HFFc6 (cell line): ENCODE measurements at regions not wholly inside any gene's neighbourhood (a gene's known extent, or its start where the extent isn't known, plus 50 kb on each side); places are given as distances from the start of the nearest gene placed in this dataset.

Experiments
- DNase-seq: peaks from one replicate; pipeline ENCODE4 v3.0.0-alpha.2; 2018
- H3K27ac Mint-ChIP-seq: 2 replicates; pipeline ENCODE4 v1.8.0; 2020; ENCODE audit warnings: mild to moderate bottlenecking, mixed read lengths
- H3K27me3 Mint-ChIP-seq: 2 replicates; pipeline ENCODE4 v1.8.0; 2021; ENCODE audit warnings: mild to moderate bottlenecking, moderate library complexity, mixed read lengths; ENCODE audit not compliant: insufficient read depth
- H3K36me3 Mint-ChIP-seq: 2 replicates; pipeline ENCODE4 v1.8.0; 2021; ENCODE audit warnings: low read depth, mixed read lengths
- H3K4me1 Mint-ChIP-seq: 2 replicates; pipeline ENCODE4 v1.8.0; 2020; ENCODE audit warnings: low read depth, mixed read lengths
- H3K4me3 Mint-ChIP-seq: 2 replicates; pipeline ENCODE4 v1.8.0; 2020; ENCODE audit warnings: mild to moderate bottlenecking, moderate library complexity, mixed read lengths
- H3K9me3 Mint-ChIP-seq: 2 replicates; pipeline ENCODE4 v1.8.0; 2020; ENCODE audit warnings: mild to moderate bottlenecking, mixed read lengths
- CTCF ChIP-seq: fragments of 200-600 bp; sonication (generic); IDR thresholded peaks from 2 replicates; pipeline ENCODE4 v1.5.0; 2021; ENCODE audit warnings: antibody characterized with exemption, mild to moderate bottlenecking

- no peak for DNase-seq
- H3K9me3 Mint-ChIP-seq: peaks cover 10% of the 10 kb centered on the region
- no peaks in the 10 kb centered on the region for H3K36me3 Mint-ChIP-seq
- H3K27ac Mint-ChIP-seq: no peak overlapping the region
- TF ChIP-seq CTCF: no peak
- no peaks in the 10 kb centered on the region; the same call in none of the 2 replicates for H3K27me3 Mint-ChIP-seq
- H3K4me1 Mint-ChIP-seq: no peaks in the 10 kb centered on the region
- H3K4me3 Mint-ChIP-seq: no peak overlapping the region
These were observed 252.4 kb downstream of the KCNC2 start for GRCh38 chr12:74957231-74957630.

GRCh38 chr12:74957634-74958033, 252.0 kb downstream of the KCNC2 start:
- no peaks in the 10 kb centered on the region for H3K36me3 Mint-ChIP-seq
- H3K4me3 Mint-ChIP-seq: no peak overlapping the region
- H3K27me3 Mint-ChIP-seq: no peaks in the 10 kb centered on the region; the same call in none of the 2 replicates
- H3K9me3 Mint-ChIP-seq: peaks cover 10% of the 10 kb centered on the region
- H3K4me1 Mint-ChIP-seq: no peaks in the 10 kb centered on the region
- no peak for DNase-seq
- no peak overlapping the region for H3K27ac Mint-ChIP-seq
- no peak for TF ChIP-seq CTCF

- no peak for TF ChIP-seq CTCF
- no peak overlapping the region for H3K4me3 Mint-ChIP-seq
- no peaks in the 10 kb centered on the region for H3K4me1 Mint-ChIP-seq
- H3K9me3 Mint-ChIP-seq: peaks cover 5% of the 10 kb centered on the region; the same call in 1 of the 2 replicates
- H3K36me3 Mint-ChIP-seq: no peaks in the 10 kb centered on the region
- no peak overlapping the region for H3K27ac Mint-ChIP-seq
- no peaks in the 10 kb centered on the region for H3K27me3 Mint-ChIP-seq
- DNase-seq: no peak
These were observed 250.0 kb downstream of the KCNC2 start for GRCh38 chr12:74959657-74960056.

DNA sequence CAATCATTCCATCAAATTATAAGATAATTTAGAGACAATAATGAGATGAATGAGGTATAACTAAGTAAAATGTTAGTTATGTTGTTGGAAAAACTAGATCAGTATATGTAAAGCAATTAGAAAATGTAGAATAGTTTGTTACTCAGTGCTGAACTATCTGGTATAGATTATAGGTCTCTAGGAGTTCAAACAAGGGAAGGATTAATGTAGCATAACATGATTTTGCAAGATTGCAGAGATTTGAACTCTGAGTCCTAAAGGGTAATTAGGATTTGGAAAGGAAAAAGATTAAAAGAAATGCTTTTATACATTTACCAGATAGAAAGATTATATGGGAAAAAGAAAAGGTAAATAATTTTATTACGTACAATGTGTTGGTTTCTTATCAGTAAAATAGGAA, 246.3 kb downstream of the KCNC2 start:
- H3K27ac Mint-ChIP-seq: no peak overlapping the region
- no peak for TF ChIP-seq CTCF
- H3K4me1 Mint-ChIP-seq: no peaks in the 10 kb centered on the region
- no peak overlapping the region for H3K4me3 Mint-ChIP-seq
- DNase-seq: no peak
- no peaks in the 10 kb centered on the region for H3K27me3 Mint-ChIP-seq
- H3K9me3 Mint-ChIP-seq: no peaks in the 10 kb centered on the region
- H3K36me3 Mint-ChIP-seq: no peaks in the 10 kb centered on the region

DNA sequence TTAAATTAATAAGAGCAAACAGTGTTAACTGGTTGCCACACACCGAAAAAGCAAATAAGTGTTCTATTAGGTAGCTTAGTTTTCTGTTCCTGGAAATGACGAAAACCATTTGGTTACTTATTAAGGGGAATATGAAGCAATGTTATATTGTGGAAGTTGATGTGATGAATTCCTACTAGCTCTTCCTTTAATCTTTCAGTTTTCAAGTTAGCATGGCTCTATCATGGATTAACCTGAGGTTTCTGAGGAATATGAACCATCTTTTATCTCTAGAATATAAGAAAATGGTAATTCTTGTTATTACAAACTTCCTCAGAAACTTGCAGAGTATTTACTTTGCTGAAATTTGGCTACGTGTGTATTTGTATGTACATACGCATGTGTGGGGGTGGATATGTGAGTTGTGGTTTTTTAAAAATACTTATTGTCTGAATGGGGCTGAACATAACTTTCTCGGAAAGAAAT, 245.7 kb downstream of the KCNC2 start:
- H3K36me3 Mint-ChIP-seq: no peaks in the 10 kb centered on the region
- H3K27me3 Mint-ChIP-seq: no peaks in the 10 kb centered on the region
- no peak overlapping the region for H3K27ac Mint-ChIP-seq
- no peaks in the 10 kb centered on the region for H3K9me3 Mint-ChIP-seq
- no peaks in the 10 kb centered on the region for H3K4me1 Mint-ChIP-seq
- no peak for DNase-seq
- TF ChIP-seq CTCF: no peak
- no peak overlapping the region for H3K4me3 Mint-ChIP-seq

- Mint-ChIP-seq H3K36me3 (no peaks in the 10 kb centered on the region), H3K4me1 (no peaks in the 10 kb centered on the region), H3K9me3 (no peaks in the 10 kb centered on the region), H3K27ac (no peak overlapping the region), H3K27me3 (no peaks in the 10 kb centered on the region), H3K4me3 (no peak overlapping the region)
- no peak for TF ChIP-seq CTCF
- DNase-seq: no peak
These were observed 245.2 kb downstream of the KCNC2 start for GRCh38 chr12:74964390-74964789.
